ENCODE measurements at regions not wholly inside any gene's neighbourhood (a gene's known extent, or its start where the extent isn't known, plus 50 kb on each side); places are given as distances from the start of the nearest gene placed in this dataset.

DNA sequence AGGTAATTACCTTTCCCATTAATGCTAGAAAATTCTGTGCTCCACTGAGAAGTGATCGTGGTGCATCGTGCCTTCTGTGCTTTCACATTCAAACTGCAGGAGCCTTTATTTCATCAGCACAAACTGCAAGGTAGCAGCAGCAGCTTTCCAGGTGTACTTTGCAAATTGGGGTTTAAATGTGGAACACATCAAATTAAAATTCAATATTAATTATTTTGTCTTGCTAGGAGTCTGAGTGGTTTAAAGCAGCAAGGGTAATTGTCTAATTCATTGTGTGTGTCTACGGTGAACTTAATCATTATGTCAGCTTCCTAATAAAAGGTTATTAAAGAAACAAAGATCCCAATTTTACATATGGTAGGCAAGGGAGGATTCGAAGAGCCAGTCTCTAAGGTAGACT lies 180.8 kb upstream of the ATP5MC3 start:
- no peaks in the 10 kb centered on the region for H3K4me1 Mint-ChIP-seq (ENCODE audit: low read depth)
- peaks cover 45% of the 10 kb centered on the region for H3K27me3 Mint-ChIP-seq
- DNase-seq (ENCODE audit: low spot score, unreplicated experiment), result no peak
- no peaks in the 10 kb centered on the region for H3K36me3 Mint-ChIP-seq (ENCODE audit: insufficient read depth)
- H3K9me3 Mint-ChIP-seq (ENCODE audit: low read depth), result no peaks in the 10 kb centered on the region
- TF ChIP-seq, protein P1, sequence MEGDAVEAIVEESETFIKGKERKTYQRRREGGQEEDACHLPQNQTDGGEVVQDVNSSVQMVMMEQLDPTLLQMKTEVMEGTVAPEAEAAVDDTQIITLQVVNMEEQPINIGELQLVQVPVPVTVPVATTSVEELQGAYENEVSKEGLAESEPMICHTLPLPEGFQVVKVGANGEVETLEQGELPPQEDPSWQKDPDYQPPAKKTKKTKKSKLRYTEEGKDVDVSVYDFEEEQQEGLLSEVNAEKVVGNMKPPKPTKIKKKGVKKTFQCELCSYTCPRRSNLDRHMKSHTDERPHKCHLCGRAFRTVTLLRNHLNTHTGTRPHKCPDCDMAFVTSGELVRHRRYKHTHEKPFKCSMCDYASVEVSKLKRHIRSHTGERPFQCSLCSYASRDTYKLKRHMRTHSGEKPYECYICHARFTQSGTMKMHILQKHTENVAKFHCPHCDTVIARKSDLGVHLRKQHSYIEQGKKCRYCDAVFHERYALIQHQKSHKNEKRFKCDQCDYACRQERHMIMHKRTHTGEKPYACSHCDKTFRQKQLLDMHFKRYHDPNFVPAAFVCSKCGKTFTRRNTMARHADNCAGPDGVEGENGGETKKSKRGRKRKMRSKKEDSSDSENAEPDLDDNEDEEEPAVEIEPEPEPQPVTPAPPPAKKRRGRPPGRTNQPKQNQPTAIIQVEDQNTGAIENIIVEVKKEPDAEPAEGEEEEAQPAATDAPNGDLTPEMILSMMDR (IDR thresholded peaks at IDR 0.05; ENCODE audit: unreplicated experiment), result no peak
- no peak overlapping the region for H3K27ac Mint-ChIP-seq
- H3K4me3 Mint-ChIP-seq (ENCODE audit: low read depth), result no peak overlapping the region

DNA sequence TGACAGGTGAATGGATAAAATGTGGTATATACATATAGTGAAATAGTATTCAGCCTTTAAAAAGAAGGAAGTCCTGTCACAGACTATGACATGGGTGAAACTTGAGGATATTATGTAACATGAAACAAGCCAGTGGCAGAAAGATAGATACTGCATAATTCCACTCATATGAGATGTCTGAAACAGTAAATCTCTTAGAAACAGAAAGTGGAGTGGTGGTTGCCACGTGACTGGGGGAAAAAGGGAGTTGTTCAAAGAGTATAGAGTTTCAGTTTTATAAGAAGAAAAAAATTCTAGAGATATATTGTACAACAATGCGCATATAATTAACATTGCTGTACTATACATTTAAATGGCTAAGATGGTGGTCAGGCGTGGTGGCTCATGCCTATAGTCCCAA lies 178.2 kb upstream of the ATP5MC3 start:
- H3K4me3 Mint-ChIP-seq (ENCODE audit: low read depth), result no peak overlapping the region
- no peak overlapping the region for H3K27ac Mint-ChIP-seq
- H3K9me3 Mint-ChIP-seq (ENCODE audit: low read depth), result no peaks in the 10 kb centered on the region
- no peaks in the 10 kb centered on the region for H3K36me3 Mint-ChIP-seq (ENCODE audit: insufficient read depth)
- peaks cover 35% of the 10 kb centered on the region for H3K27me3 Mint-ChIP-seq
- H3K4me1 Mint-ChIP-seq (ENCODE audit: low read depth), result no peaks in the 10 kb centered on the region
- DNase-seq (ENCODE audit: low spot score, unreplicated experiment), result no peak
- TF ChIP-seq, protein P1 (IDR thresholded peaks at IDR 0.05; ENCODE audit: unreplicated experiment), result no peak

DNA sequence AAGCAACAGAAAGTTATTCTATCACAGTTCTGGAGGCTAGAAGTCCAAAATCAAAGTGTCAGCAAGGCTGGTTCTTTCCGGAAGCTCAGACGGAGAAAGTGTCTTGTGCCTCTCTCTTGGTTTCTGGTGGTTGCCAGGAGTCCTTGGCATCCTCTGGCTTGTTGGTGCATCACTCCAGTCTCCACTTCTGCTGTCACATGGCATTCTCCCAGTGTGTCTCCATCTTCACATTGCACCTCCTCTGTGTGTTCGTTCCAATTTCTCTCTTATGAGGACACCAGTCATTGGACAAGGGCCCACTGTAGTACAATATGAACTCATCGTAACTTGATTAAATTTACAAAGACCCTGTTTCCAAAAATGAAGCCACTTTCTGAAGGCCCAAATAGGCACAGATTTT lies 175.4 kb upstream of the ATP5MC3 start:
- TF ChIP-seq, protein P1 (IDR thresholded peaks at IDR 0.05; ENCODE audit: unreplicated experiment), result no peak
- Mint-ChIP-seq H3K4me3 (ENCODE audit: low read depth) (no peak overlapping the region), H3K27ac (no peak overlapping the region), H3K36me3 (ENCODE audit: insufficient read depth) (no peaks in the 10 kb centered on the region), H3K9me3 (ENCODE audit: low read depth) (no peaks in the 10 kb centered on the region), H3K27me3 (peaks cover 43% of the 10 kb centered on the region), H3K4me1 (ENCODE audit: low read depth) (no peaks in the 10 kb centered on the region)
- DNase-seq (ENCODE audit: low spot score, unreplicated experiment), result no peak

DNA sequence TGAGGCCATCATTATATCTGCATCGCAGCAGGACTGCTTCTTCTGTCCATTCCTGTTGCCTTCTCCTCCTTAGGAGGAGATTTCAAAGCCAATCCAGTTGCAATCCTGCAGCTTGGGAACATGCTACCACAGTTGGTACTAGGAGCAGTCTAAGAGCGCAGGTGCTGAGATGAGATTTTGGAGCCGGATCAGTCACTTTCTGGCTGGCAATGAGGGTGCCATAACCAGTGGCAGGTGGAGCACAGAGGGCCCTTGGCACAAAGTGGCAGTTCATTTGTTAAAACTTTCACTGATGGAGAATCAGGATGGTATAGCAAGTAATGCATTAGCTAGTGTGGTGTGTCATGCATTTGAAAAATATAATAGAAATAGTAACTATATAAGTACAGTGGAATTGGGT lies 173.7 kb upstream of the ATP5MC3 start:
- TF ChIP-seq, protein P1 (IDR thresholded peaks at IDR 0.05; ENCODE audit: unreplicated experiment), result no peak
- H3K36me3 Mint-ChIP-seq (ENCODE audit: insufficient read depth), result no peaks in the 10 kb centered on the region
- no peaks in the 10 kb centered on the region for H3K4me1 Mint-ChIP-seq (ENCODE audit: low read depth)
- no peak overlapping the region for H3K4me3 Mint-ChIP-seq (ENCODE audit: low read depth)
- H3K9me3 Mint-ChIP-seq (ENCODE audit: low read depth), result no peaks in the 10 kb centered on the region
- peaks cover 36% of the 10 kb centered on the region for H3K27me3 Mint-ChIP-seq
- no peak overlapping the region for H3K27ac Mint-ChIP-seq
- DNase-seq (ENCODE audit: low spot score, unreplicated experiment), result no peak

DNA sequence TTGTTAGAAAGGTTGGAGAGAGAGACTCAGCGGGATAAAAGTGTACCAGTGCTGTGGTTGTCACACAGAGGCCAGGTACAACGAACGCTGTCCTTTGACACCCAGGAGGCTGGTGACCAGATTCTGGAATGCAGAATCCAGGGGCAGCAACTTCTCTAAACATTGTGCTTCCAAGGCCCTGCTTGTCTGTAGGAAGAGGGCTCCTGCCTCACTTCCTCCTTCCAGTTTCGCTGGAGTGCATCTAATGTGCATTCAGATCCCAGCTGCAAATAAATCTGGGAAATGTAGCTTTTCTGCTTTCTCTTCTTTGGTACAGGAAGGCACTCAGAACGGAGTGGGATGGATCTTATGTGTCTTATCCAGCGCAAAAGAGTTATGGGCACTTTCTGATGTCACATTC lies 171.8 kb upstream of the ATP5MC3 start:
- Mint-ChIP-seq H3K9me3 (ENCODE audit: low read depth) (no peaks in the 10 kb centered on the region), H3K27me3 (peaks cover 35% of the 10 kb centered on the region), H3K36me3 (ENCODE audit: insufficient read depth) (no peaks in the 10 kb centered on the region), H3K4me3 (ENCODE audit: low read depth) (no peak overlapping the region), H3K4me1 (ENCODE audit: low read depth) (no peaks in the 10 kb centered on the region), H3K27ac (no peak overlapping the region)
- DNase-seq (ENCODE audit: low spot score, unreplicated experiment), result no peak
- TF ChIP-seq, protein P1 (IDR thresholded peaks at IDR 0.05; ENCODE audit: unreplicated experiment), result no peak

All from progenitor cell of endocrine pancreas (in vitro differentiated cells).